ENCODE measurements at regions not wholly inside any gene's neighbourhood (a gene's known extent, or its start where the extent isn't known, plus 50 kb on each side); places are given as distances from the start of the nearest gene placed in this dataset.

- no peak overlapping the region for H3K4me3 ChIP-seq (ENCODE audit: low read depth, low read length)
- TF ChIP-seq CTCF (IDR thresholded peaks at IDR 0.05; ENCODE audit: low read depth, low read length, missing control alignments): no peak
- no peak for DNase-seq (ENCODE audit: low read depth)
These were observed 308.2 kb downstream of the IPMK start for GRCh38 chr10:57959318-57960006.

- no peak for DNase-seq (ENCODE audit: low read depth)
- no peak overlapping the region for H3K4me3 ChIP-seq (ENCODE audit: low read depth, low read length)
- no peak for TF ChIP-seq CTCF (IDR thresholded peaks at IDR 0.05; ENCODE audit: low read depth, low read length, missing control alignments)
These were observed 312.6 kb downstream of the IPMK start for GRCh38 chr10:57955076-57955475.

GRCh38 chr10:57952741-57953140, 315.0 kb downstream of the IPMK start:
- DNase-seq (ENCODE audit: low read depth): no peak
- no peak for TF ChIP-seq CTCF (IDR thresholded peaks at IDR 0.05; ENCODE audit: low read depth, low read length, missing control alignments)
- no peak overlapping the region for H3K4me3 ChIP-seq (ENCODE audit: low read depth, low read length)

GRCh38 chr10:57950442-57950974, 317.2 kb downstream of the IPMK start:
- DNase-seq (ENCODE audit: low read depth): no peak
- H3K4me3 ChIP-seq (ENCODE audit: low read depth, low read length): no peak overlapping the region
- TF ChIP-seq CTCF (IDR thresholded peaks at IDR 0.05; ENCODE audit: low read depth, low read length, missing control alignments): no peak

GRCh38 chr10:57948796-57949195, 318.9 kb downstream of the IPMK start:
- no peak for DNase-seq (ENCODE audit: low read depth)
- no peak for TF ChIP-seq CTCF (IDR thresholded peaks at IDR 0.05; ENCODE audit: low read depth, low read length, missing control alignments)
- no peak overlapping the region for H3K4me3 ChIP-seq (ENCODE audit: low read depth, low read length)

- no peak for TF ChIP-seq CTCF (IDR thresholded peaks at IDR 0.05; ENCODE audit: low read depth, low read length, missing control alignments)
- DNase-seq (ENCODE audit: low read depth): no peak
- no peak overlapping the region for H3K4me3 ChIP-seq (ENCODE audit: low read depth, low read length)
These were observed 320.9 kb downstream of the IPMK start for GRCh38 chr10:57946833-57947232.

- DNase-seq (ENCODE audit: low read depth): no peak
- H3K4me3 ChIP-seq (ENCODE audit: low read depth, low read length): no peak overlapping the region
- TF ChIP-seq CTCF (IDR thresholded peaks at IDR 0.05; ENCODE audit: low read depth, low read length, missing control alignments): no peak
These were observed 324.0 kb downstream of the IPMK start for GRCh38 chr10:57943701-57944100.

All from GM12864 (cell line).